Thyroid gland (tissue), 4 donors: ENCODE measurements at regions not wholly inside any gene's neighbourhood (a gene's known extent, or its start where the extent isn't known, plus 50 kb on each side); places are given as distances from the start of the nearest gene placed in this dataset.

Source experiments
- CTCF ChIP-seq, 6 experiments: fragments of 200-600 bp in 3 of 6; fragments of 450-650 bp in 3 of 6; sonication (generic) in 3 of 6; IDR thresholded peaks; one replicate each; pipeline ENCODE4 v1.5.1; 2016 to 2019; ENCODE audit warnings: antibody characterized with exemption in 6 of 6, mild to moderate bottlenecking in 2 of 6, inconsistent platforms in 1 of 6, moderate library complexity in 1 of 6
- POLR2A ChIP-seq, 2 donors: fragments of 450-650 bp; IDR thresholded peaks; one replicate each; pipeline ENCODE4 v1.6.1; 2017; ENCODE audit warnings: antibody characterized with exemption in 2 of 2, mild to moderate bottlenecking in 2 of 2, moderate library complexity in 1 of 2

DNA sequence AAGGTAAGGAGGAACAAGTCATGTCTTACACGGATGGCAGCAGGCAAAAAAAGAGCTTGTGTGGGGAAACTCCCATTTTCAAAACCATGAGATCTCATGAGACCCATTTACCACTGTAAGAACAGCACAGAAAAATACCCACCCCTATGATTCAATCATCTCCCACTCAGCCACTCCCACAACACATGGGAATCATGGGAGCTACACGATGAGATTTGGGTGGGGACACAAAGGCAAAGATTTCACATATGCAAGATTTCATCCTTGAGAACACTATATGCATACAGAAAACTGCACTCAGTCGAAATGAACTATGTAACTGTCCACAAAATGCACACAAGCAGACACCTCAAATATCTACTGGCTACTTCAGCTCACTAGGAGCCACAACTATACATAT is 480.6 kb upstream of the BTBD3 start:
- no peak for TF ChIP-seq CTCF (IDR thresholded peaks at IDR 0.05)
- no peak for TF ChIP-seq POLR2A (IDR thresholded peaks at IDR 0.05)
